HG03135 (cell line): ENCODE measurements at regions not wholly inside any gene's neighbourhood (a gene's known extent, or its start where the extent isn't known, plus 50 kb on each side); places are given as distances from the start of the nearest gene placed in this dataset.

ENCODE experiments used
- ATAC-seq: cut with Tn5 transposase; IDR thresholded peaks from one replicate; pipeline ENCODE4 v1.9.1; 2021; ENCODE audit warnings: mild to moderate bottlenecking, moderate library complexity; ENCODE audit not compliant: unreplicated experiment

DNA sequence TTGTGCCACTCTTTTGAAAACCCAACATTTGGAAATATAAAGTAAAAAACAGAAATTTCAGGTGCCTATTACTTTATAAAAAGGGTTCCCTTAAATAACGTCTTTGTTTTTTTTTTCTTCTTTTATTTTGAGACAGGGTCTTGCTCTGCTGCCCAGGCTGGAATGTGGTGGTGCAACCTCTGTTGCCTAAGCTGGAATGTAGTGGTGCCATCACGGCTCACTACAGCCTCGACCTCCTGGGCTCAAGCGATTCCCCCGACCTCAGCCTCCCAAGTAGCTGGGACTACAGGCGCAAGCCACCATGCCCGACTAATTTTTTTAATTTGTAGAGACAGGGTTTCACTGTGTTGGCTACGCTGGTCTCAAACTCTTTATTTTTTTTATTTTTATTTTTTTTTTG lies 110.2 kb upstream of the HNRNPU start:
- no peak for ATAC-seq

DNA sequence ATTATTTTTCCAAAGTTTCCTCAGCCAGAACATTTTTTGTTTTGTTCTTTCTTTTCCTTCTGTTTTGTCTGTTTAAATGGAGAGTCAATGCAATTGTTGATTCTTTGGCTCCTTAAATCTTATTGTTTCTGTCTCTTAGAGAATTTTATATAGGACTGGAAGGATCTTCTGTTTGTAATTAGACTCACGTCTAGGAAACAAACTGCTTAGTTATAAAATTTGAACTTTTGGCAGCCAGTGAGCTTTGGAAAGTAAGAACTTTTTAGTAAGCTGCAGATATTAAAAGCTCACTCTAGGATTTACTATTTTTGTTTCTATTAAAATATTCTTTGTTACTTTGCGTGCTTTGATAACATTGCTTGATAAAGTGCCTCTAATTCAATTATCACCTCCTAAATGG lies 109.8 kb upstream of the HNRNPU start:
- no peak for ATAC-seq

DNA sequence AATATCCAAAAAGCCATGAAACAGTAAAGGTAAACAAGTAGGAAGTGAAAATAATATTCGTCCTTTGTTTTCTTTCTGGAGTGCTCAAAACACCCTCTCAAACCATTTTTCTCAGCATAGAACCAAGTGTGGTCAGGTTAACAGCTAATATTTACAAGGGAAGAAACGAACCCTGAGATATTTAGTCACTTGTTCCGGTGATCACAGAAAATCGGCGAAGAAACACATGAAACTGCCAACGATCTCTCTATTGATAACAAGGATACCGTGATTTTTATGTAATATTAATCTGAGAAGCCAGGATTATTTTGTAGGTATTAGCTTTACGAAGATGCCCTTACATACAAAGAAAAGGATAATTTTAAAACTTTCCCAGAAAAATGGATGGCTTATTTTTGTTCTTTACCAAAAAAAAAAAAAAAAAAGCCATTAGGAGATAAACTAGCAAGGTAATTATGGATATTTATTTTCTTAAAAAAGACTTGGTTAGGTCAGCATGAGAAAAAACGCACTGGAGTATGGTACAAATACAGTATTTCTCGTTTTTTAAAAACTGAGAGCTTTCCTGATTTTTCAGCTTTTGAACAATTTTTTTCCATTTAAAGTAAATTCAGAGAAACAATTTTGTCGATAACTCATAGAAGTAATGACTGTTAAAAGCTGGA lies 107.3 kb upstream of the HNRNPU start:
- no peak for ATAC-seq

DNA sequence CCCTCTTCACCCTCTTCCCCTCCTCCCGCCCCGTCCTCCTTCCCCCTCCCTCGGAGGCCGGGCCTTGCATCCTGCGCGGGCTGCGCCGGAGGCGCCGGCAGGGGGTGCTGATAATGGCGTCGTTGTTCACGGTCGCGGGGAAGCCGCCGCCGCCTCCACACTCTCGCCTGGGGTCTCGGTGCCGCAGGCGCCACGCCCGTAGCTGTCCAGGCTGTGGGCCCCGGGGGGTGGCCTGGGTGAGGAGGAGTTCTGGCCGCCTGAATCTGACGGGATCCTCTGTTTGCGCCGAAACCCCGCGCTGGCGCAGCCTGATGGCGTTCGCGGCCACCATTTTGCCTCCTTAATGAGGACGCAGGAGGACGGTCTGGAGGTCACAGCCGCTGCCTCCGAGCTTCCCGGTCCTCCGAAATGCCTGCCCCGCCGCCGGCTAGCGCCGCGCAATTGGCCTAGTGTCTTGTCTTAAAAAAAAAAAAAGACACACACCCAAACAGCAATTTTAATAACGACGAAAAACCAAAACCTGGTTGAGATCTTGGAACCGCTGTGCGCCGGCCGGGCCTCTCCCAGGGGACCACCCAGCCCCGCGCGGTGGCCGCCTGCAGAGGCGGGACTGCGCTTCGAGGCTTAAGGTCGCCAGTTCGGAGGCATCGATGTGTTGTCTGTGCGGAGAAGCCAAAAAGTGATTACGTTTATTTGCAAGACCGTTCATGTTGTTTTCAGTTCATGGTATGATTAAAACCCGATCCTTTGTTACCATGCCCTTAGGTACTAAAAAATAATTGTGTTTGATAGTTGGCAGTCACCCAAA lies 106.6 kb upstream of the HNRNPU start:
- ATAC-seq, result peak; percentile 69

DNA sequence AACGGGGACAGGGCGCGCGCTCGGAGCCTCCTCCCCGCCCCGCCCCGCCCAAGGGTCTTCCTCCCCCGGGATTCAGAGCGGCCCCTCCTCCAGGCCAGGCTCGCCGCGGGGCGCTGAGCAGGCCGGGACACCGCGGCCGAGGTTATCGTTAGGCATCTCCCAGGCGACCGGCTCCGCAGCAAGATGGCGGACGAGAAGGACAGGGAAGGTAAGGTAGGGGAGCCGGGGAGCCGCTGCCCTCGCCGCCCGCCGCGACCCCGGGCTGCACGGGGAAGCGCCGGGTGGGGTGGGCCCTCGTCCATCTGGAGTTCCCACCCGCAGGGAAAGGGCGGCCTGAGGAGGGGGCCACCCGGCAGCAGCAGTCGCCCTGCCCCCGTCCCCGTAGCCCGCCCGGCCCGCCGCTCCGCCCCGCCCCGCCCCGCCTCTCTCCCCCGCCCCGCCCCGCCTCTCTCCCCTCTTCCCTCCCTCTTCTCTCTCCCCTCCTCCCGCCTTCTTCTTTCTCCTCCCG lies 105.9 kb upstream of the HNRNPU start:
- peak; percentile 53 for ATAC-seq

DNA sequence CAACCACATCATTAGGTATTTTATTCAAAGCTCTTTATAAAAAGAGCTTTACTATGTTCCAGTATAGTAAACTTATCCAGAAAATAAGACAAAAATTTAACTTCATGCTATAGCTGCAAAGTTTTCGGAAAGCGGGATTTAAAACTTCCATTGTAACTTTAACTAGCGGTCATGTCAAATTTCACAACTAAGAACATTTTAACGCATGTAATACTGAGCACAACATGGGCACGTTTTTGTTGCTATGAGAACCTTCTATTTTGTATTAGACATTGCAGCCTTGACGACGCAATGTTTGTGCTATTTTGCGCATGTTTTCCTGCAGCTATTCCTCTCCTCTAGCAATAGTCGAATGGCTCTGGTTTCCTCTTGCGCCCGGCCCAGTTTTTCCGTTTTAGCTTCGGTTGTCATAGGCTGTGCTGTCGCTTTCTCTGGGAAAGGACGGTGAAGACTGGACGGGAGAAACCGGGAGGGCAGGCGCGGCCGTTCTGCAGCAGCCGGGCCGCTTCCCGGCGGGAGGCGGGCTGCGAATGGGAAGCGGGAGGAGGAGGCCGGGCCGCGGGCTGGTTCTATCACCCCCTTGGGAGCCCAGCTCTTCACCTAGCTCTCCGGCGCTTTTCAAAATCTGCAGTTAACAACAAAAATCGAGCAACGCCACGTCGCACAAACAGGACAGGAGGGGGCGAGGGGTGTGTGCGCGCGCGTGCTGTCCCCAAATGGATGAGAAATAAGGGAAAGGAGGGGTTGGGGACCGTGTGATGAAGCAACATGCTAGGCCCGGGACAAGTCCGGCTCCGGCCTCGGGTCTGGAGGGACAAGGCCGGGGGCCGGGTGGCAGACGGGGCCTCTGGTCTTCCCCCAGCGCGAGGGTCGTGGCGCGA lies 105.3 kb upstream of the HNRNPU start:
- peak; percentile 18 for ATAC-seq

DNA sequence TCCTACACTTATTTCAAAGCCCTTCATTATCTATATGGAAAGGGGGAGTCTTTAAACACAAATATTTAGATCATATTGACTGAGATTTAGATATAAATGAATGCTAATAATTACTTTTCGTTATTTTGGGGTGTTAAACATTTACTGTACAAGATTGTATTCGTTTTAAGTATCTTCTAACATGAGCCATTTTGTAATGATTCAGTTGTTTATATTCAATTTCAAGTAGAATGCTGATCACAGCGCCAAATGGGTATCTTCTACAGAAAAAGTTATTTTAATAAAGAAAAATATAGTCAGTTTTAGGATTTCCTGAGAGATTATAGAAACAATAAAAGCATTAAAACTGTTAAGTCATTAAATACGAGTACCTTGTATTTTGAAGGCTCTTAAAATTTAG lies 104.5 kb upstream of the HNRNPU start:
- ATAC-seq, result no peak

DNA sequence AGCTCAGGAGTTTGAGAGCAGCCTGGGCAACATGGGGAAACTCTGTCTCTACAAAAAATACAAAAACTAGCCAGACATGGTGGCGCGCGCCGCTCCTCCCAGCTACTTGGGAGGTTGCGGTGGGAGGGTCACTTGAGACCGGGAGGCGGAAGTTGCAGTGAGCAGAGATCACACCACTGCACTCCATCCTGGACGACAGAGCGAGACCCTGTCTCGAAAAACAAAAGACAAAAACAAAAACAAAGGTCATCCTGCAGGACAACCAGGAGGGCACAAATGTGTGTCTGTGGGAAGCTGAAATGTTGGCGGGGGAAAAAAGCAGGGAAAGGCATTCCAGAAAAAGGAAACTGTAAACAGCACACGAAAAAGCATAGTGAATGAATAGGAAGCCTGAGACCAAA lies 104.1 kb upstream of the HNRNPU start:
- no peak for ATAC-seq

DNA sequence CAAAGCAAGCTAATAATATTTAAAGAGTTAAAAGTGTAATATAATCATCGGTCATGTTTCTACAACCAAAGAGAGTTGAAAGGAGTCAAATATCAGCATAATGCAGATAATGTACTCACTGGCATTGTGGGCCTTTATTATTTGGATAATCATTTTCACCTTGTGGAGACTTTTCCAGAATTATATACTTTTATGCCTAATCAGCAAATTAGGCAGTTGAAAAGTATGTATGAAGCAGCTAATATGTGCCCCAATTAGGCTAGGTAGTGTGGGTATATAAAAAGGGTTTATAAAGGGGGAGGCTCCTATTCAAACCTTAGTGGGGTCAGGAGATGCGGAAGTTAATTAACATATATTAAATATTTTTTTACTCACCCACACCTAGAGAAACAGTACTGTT lies 102.8 kb upstream of the HNRNPU start:
- no peak for ATAC-seq

DNA sequence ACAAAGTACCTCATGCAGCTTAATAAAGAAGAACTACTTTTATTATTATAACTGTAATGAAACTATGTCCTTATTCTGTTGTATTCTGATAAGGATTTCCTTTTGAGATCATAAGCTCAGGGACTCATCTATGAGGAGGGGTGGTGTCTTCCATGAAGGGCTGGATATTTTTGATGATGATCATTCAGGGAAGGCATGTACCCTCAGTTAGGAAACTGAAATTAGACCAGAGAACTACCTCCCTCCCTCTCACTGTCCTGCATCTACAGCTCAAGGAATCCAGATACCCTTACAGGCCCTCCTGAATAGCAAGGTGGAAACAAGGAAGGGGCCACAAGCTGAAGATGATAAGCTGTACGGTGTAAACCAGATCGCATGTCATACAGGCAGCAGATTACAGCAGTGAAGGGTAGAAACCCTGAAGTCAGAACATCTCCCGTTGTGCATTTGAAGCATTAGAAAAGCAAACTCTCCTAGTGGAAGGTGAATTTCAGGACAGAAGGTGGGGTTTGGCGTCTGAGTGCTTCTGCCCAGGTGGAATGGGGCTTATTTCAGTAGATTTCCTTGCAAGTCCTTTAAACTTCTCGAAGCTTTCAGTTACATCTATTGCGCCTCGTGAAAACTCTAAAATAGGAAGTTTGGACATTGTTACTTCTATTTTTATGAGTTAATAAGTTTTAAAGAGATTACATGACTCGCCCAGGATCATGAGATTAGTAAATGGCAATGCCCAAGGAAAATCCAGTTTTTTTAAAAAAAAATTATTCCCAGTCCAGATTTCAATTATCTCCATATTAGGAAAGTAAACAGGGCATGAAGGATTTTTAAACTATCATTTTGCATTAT lies 101.1 kb upstream of the HNRNPU start:
- ATAC-seq, result no peak

DNA sequence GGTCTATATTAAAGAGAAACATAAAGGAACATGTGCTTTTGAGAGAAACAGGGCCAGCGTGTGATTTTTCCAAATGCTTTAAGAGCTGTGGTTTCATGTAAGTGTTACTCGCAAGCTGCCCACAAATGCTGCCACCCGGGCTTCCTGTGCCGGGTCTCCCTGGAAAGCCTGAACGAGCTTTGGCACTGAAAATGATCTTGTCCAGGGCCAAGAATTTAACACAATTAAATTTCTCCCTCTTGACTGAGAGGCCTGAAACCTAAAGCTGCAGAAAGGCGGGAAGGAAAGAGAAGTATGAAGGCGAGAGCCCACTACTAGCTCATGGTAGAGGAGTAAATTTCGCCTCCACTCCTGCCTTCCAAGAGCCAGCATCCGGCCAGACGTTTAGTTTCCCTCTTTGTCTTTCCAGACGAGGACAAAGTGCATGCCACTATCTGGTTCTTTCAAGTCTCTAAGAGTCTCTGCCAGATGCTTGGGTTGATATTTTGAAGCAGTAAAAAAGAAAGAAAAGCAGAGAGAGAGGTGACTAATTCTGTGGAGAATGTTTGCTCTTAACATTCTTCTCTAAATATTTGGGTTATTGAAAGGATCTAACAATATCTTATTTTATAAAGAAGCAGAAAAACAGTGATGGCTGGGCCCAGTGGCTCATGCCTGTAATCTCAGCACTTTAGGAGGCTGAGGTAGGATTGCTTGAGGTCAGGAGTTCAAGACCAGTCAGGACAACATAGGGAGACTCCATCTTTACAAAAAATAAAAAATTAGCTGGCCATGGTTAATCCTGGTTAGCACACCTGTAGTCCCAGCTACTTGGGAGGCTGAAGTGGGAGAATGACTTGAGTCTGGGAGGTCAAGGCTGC lies 100.0 kb upstream of the HNRNPU start:
- ATAC-seq, result no peak

DNA sequence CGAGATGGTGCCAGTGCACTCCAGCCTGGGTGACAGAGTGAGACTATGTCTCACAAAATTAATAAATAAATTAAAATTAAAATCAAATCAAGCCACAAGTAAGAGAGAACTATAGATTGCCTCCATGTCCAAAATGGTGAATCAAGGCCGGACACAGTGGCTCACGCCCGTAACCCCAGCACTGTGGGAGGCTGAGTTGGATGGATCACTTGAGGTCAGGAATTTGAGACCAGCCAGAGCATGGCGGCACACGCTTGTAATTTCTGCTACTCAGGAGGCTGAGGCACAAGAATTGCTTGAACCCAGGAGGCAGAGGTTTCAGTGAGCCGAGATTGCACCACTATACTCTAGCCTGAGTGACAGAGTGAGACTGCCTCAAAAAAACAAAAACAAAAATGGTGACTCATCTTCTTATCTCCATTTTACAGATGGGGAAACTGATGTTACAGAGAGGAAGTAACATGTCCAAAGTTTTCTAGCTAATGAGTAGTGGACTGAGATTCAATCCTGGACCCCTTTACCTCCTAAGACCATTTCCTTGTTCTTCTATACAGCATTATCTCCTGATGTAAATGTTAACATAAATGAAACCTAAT lies 99.0 kb upstream of the HNRNPU start:
- ATAC-seq, result no peak

DNA sequence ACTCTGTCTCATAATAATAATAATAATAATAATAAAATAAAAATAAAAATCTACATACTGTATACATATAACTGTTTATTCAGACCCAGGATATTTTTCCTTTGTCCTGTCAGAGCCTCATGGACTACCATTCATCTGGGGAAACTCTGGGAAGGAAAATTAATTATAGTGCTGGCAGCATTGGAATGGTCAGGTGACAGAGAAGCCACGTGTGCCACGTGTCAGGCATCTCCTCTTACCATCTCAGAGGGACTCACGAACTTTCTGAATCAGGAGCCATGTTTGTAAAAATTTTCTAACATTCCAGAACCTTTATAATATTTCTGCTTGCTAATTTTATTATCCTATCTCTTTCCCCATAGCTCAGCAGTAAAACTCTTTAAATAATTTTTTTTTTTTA lies 97.8 kb upstream of the HNRNPU start:
- no peak for ATAC-seq

DNA sequence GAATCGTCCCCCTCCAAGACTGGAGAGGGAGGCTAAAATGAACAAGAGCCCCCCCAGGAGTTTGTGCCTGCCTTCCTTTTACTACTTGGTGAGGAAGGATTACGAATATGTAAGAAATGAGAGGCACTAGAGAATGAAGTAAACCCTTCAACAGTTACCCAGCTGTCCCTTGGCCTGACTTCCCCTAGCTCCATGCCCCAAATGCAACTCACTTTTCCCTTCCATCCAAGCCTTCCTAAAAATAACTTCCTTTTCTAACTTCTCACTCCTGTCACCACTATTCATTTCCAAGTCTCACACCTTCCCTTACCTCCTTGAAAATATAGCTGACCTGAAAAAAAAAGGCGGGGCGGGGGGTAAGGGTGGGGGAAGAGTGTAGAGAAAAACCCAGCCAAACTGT lies 96.6 kb upstream of the HNRNPU start:
- no peak for ATAC-seq

DNA sequence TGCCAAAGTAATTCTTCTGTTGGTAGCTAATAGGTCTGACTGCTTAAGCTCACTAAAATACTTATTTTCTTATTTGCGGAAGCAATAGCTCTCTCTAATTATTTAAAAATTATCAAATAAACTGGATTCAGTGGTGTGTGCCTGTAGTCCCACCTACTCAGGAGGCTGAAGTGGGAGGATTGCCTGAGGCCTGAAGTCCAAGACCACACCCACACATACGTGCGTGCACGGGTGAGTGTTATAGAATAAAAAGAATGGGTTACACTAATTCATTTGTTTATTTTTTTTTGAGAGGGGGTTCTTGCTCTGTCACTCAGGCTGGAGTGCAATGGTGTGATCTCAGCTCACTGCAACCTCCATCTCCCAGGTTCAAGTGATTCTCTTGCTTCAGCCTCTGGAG lies 94.2 kb upstream of the HNRNPU start:
- no peak for ATAC-seq

DNA sequence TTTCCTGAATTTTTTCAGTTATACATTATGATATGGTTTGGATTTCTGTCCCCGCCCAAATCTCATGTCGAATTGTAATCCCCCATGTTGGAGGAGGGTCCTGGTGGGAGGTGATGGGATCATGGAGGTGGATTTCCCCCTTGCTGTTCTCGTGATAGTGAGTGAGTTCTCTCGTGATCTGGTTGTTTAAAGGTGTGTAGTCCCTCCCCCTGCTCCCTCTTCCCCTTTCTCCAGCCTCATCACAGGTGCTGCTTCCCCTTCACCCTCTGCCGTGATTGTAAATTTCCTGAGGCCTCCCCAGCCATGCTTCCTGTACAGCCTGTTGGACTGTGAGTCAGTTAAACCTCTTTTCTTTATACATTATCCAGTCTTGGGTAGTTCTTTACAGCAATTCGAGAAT lies 93.2 kb upstream of the HNRNPU start:
- ATAC-seq, result no peak

DNA sequence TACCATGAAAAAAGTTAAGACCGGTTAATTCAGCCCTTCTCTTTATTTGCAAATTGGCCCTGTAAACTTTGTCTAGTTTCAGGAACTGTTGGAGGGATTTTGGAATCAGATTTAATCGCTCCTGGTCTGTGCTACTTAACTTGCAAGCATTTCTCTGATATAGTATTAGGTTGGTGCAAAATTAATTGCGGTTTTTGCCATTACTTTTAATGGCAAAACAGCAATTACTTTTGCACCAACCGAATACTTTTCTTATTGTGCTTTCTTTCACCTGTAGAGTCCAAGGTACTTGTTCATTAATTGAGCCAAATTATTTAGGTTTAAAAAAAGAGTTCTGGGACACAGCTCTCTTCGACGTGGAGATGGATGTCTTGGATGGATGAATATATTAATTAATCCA lies 92.8 kb upstream of the HNRNPU start:
- no peak for ATAC-seq

DNA sequence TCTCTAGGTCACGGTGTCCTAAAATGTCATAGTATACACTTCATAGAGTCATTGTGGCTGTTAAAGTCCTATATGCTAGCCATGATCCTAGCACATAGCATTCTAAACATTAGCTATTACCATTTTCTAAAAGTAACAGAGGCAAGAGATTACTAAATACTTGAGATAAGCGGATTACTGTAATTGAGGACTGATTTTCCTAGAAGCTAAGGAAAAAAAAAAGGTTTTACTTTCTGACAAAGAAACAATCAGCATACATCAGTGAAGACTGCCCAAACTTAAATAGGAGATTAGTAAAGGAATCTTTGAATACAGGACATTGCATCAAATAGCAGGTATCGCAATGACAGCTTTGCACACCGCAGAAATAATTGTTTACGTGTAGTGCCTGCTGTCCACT lies 91.3 kb upstream of the HNRNPU start:
- no peak for ATAC-seq

DNA sequence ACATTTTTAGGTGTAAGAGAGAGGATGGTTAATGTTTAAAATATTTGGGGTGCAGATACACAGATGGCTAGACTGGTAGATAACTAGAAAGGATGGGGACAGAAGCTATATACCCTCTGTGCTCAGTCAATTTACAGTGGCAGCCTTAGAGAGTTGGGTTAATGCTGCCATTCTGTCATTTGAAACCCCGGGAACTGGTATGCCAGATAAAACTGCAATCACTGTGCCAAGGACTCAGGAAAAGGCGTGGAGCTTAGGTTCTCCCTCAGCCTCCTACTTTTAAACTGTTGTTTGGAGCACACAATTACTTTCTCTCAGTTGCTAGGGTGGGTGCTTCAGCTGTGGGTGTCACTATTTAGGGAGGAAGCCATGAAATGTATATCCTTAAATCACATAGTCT lies 90.0 kb upstream of the HNRNPU start:
- no peak for ATAC-seq
